Esophagus squamous epithelium (tissue), 4 donors: ENCODE measurements at regions not wholly inside any gene's neighbourhood (a gene's known extent, or its start where the extent isn't known, plus 50 kb on each side); places are given as distances from the start of the nearest gene placed in this dataset.

Experiments
- CTCF ChIP-seq, 6 experiments: fragments of 450-650 bp in 4 of 6; fragments of 200-600 bp in 2 of 6; sonication (generic) in 2 of 6; IDR thresholded peaks; one replicate each; pipeline ENCODE4 v1.5.1; 2016 to 2019; ENCODE audit warnings: antibody characterized with exemption in 6 of 6, mild to moderate bottlenecking in 4 of 6, moderate library complexity in 4 of 6
- POLR2A ChIP-seq, 4 donors: fragments of 450-650 bp; IDR thresholded peaks; one replicate each; pipeline ENCODE4 v1.6.1; 2017; ENCODE audit warnings: antibody characterized with exemption in 4 of 4, mild to moderate bottlenecking in 4 of 4, moderate library complexity in 3 of 4

- no peak for TF ChIP-seq CTCF (IDR thresholded peaks at IDR 0.05)
- TF ChIP-seq POLR2A (IDR thresholded peaks at IDR 0.05), result no peak
Observed at GRCh38 chr4:178306565-178306964, 864.3 kb upstream of the AGA start.
